HG03097 (cell line): ENCODE measurements at regions not wholly inside any gene's neighbourhood (a gene's known extent, or its start where the extent isn't known, plus 50 kb on each side); places are given as distances from the start of the nearest gene placed in this dataset.
"Not testable (repeated sequence)": the region's sequence is repeated elsewhere in the genome, so short reads cannot be mapped to it uniquely, and the experiment has no call there.

ENCODE experiments used
- ATAC-seq: cut with Tn5 transposase; IDR thresholded peaks from one replicate; pipeline ENCODE4 v1.9.1; 2021; ENCODE audit not compliant: unreplicated experiment, low FRiP score

- ATAC-seq = no peak
Measured at GRCh38 chr2:34534761-34535160, 935.7 kb upstream of the FAM98A start.

GRCh38 chr2:34534341-34534740 is 935.2 kb upstream of the FAM98A start:
- ATAC-seq = no peak

- ATAC-seq = no peak
Measured at GRCh38 chr2:34533585-34534183, 934.6 kb upstream of the FAM98A start.

- ATAC-seq = no peak
Measured at GRCh38 chr2:34529965-34530364, 930.9 kb upstream of the FAM98A start.

- no peak for ATAC-seq
Measured at GRCh38 chr2:34523958-34524514, 924.9 kb upstream of the FAM98A start.

GRCh38 chr2:34519659-34520058 is 920.6 kb upstream of the FAM98A start:
- no peak for ATAC-seq

- ATAC-seq = no peak
Measured at GRCh38 chr2:34498561-34498960, 899.5 kb upstream of the FAM98A start.

- not testable (repeated sequence) for ATAC-seq
Measured at GRCh38 chr2:34494192-34494591, 895.1 kb upstream of the FAM98A start.

GRCh38 chr2:34492561-34493455 is 893.7 kb upstream of the FAM98A start:
- no peak for ATAC-seq

- ATAC-seq = no peak
Measured at GRCh38 chr2:34486965-34487364, 887.9 kb upstream of the FAM98A start.

- ATAC-seq = no peak
Measured at GRCh38 chr2:34481542-34481941, 882.4 kb upstream of the FAM98A start.

GRCh38 chr2:34480366-34480765 is 881.3 kb upstream of the FAM98A start:
- ATAC-seq = no peak

- no peak for ATAC-seq
Measured at GRCh38 chr2:34475156-34475555, 876.1 kb upstream of the FAM98A start.

- ATAC-seq = no peak
Measured at GRCh38 chr2:34474646-34475045, 875.5 kb upstream of the FAM98A start.

GRCh38 chr2:34447097-34447496 is 848.0 kb upstream of the FAM98A start:
- no peak for ATAC-seq

GRCh38 chr2:34423301-34423700 is 824.2 kb upstream of the FAM98A start:
- ATAC-seq = no peak

- no peak for ATAC-seq
Measured at GRCh38 chr2:34419856-34420255, 820.8 kb upstream of the FAM98A start.

GRCh38 chr2:34416856-34417255 is 817.8 kb upstream of the FAM98A start:
- ATAC-seq = no peak

- no peak for ATAC-seq
Measured at GRCh38 chr2:34414856-34415255, 815.8 kb upstream of the FAM98A start.

- no peak for ATAC-seq
Measured at GRCh38 chr2:34408100-34408499, 809.0 kb upstream of the FAM98A start.

GRCh38 chr2:34403512-34403911 is 804.4 kb upstream of the FAM98A start:
- no peak for ATAC-seq

- ATAC-seq = no peak
Measured at GRCh38 chr2:34402376-34402775, 803.3 kb upstream of the FAM98A start.
